ENCODE measurements at regions not wholly inside any gene's neighbourhood (a gene's known extent, or its start where the extent isn't known, plus 50 kb on each side); places are given as distances from the start of the nearest gene placed in this dataset.

GRCh38 chr10:22478555-22479334 is 133.4 kb downstream of the SPAG6 start:
- TF ChIP-seq ZNF281 (CRISPR knock-in tag; IDR thresholded peaks at IDR 0.05) (no peak), ZBTB43 (CRISPR knock-in tag; IDR thresholded peaks at IDR 0.05) (no peak), FOXP1 (CRISPR knock-in tag; IDR thresholded peaks at IDR 0.05; ENCODE audit: borderline replicate concordance) (no peak), HMGXB4 (CRISPR knock-in tag; IDR thresholded peaks at IDR 0.05) (no peak), TEAD4 (CRISPR knock-in tag; IDR thresholded peaks at IDR 0.05) (no peak), MAX (CRISPR knock-in tag; IDR thresholded peaks at IDR 0.05) (no peak), PREB (CRISPR knock-in tag; IDR thresholded peaks at IDR 0.05; ENCODE audit: borderline replicate concordance) (no peak), CDX4 (CRISPR knock-in tag; IDR thresholded peaks at IDR 0.05; ENCODE audit: borderline replicate concordance) (no peak), RELA (CRISPR knock-in tag; IDR thresholded peaks at IDR 0.05; ENCODE audit: borderline replicate concordance) (no peak), NR3C1 (CRISPR knock-in tag; conservative IDR thresholded peaks at IDR 0.05; ENCODE audit: low read depth) (no peak), ZNF121 (CRISPR knock-in tag; IDR thresholded peaks at IDR 0.05) (no peak), NR1H2 (CRISPR knock-in tag; IDR thresholded peaks at IDR 0.05) (no peak)
- ATAC-seq (no peak), DNase-seq (ENCODE audit: low spot score) (no peak)
- ChIA-PET CTCF (interaction anchor here (1.1 kb wide), 1 partner anchor 73 kb away, joined by 3 read pairs; no protein-coding TSS in a partner anchor), POLR2A (no interaction called here)
- Mint-ChIP-seq H3K4me1 (peaks cover 52% of the 10 kb centered on the region), H3K9me3 (no peaks in the 10 kb centered on the region), H3K4me3 (peak overlapping the region; percentile 73; the same call in 1 of the 2 replicates), H3K27ac (no peak overlapping the region), H3K27me3 (ENCODE audit: low read depth) (peaks cover 76% of the 10 kb centered on the region), H3K36me3 (no peaks in the 10 kb centered on the region)

- Mint-ChIP-seq H3K27me3 (ENCODE audit: low read depth) (peaks cover 69% of the 10 kb centered on the region), H3K9me3 (no peaks in the 10 kb centered on the region), H3K27ac (no peak overlapping the region), H3K36me3 (no peaks in the 10 kb centered on the region), H3K4me3 (no peak overlapping the region), H3K4me1 (peaks cover 52% of the 10 kb centered on the region)
- POLR2A ChIA-PET, result no interaction called here
- TF ChIP-seq ZNF232 (CRISPR knock-in tag; IDR thresholded peaks at IDR 0.05) (no peak), PRDM15 (CRISPR knock-in tag; IDR thresholded peaks at IDR 0.05) (no peak), GABPB1 (CRISPR knock-in tag; IDR thresholded peaks at IDR 0.05) (peak; percentile 75)
- ATAC-seq (no peak), DNase-seq (ENCODE audit: low spot score) (no peak)
- CTCF ChIA-PET, result interaction anchor here (1.1 kb wide), 1 partner anchor 72 kb away, joined by 3 read pairs; no protein-coding TSS in a partner anchor
Observed at GRCh38 chr10:22479419-22479818, 134.1 kb downstream of the SPAG6 start.
